ENCODE measurements at regions not wholly inside any gene's neighbourhood (a gene's known extent, or its start where the extent isn't known, plus 50 kb on each side); places are given as distances from the start of the nearest gene placed in this dataset.
"Not testable (repeated sequence)": the region's sequence is repeated elsewhere in the genome, so short reads cannot be mapped to it uniquely, and the experiment has no call there.

DNA sequence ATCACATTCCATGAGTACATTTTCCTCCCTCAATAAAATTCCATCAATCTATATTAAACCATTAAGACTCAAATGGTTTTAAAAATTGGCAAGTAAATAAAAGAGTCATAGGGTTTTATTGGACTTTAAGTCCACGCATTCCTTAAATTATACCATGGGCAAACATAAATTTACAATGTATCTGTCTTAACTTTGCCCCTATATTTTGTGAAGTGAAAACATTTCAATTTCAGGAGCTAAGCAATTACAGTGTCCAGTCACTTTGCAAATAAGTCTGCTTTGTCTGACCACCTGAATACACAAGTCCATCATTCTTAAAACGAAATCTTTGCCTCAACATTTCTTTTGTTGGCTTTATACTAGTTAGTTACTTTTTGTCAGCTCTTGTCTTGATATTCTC, 197.5 kb upstream of the SEMA3D start:
- H3K27me3 Mint-ChIP-seq: no peaks in the 10 kb centered on the region
- POLR2A ChIA-PET: no interaction called here
- DNase-seq: no peak
- no peak overlapping the region for H3K4me3 Mint-ChIP-seq
- H3K9me3 Mint-ChIP-seq: peaks cover 9% of the 10 kb centered on the region
- no peak overlapping the region for H3K27ac Mint-ChIP-seq
- CTCF ChIA-PET: no interaction called here
- H3K4me1 Mint-ChIP-seq: no peaks in the 10 kb centered on the region
- H3K36me3 Mint-ChIP-seq (ENCODE audit: low read depth): no peaks in the 10 kb centered on the region

DNA sequence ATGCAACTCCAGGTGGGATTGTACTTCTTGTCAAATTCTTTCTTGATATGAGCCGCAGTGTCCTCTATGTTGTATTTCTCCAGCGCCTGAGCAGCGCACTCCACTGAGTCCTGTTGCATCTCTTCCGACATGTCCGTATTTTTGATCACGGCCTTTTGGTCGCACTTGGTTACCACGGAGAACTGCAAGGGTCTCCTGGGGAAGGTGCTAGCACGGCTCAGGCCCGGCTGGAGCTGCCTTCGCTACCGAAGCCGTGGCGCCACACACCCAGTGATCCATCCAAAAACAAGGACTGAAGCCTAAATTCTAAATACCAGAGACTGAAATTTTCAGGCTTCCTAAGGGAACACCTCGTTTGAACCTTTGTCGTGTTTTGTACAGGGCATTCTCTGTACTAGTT, 194.4 kb upstream of the SEMA3D start:
- no peak overlapping the region for H3K27ac Mint-ChIP-seq
- H3K4me3 Mint-ChIP-seq: no peak overlapping the region
- ChIA-PET CTCF (no interaction called here), POLR2A (no interaction called here)
- no peaks in the 10 kb centered on the region for H3K4me1 Mint-ChIP-seq
- H3K36me3 Mint-ChIP-seq (ENCODE audit: low read depth): no peaks in the 10 kb centered on the region
- peaks cover 14% of the 10 kb centered on the region for H3K9me3 Mint-ChIP-seq
- no peaks in the 10 kb centered on the region for H3K27me3 Mint-ChIP-seq
- no peak for DNase-seq

DNA sequence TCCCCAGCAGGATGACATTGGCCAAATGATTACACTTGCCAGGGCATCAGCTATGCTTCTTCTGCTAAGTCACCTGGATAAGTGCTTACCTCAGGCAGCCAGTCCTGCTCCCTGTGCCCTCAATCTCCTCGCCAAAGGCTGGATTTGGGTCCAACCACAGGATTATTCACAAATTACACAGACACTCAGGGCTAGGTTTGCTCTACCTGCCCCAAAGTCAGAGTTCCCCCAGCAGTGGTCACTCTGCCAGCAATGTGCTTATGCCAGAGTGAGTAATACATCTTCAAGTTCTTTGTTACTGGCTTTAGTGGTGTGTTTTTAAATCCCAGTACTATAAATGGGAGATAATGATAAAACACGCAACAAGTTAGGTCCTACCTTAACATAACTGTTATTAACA, 189.7 kb upstream of the SEMA3D start:
- Mint-ChIP-seq H3K9me3 (peaks cover 12% of the 10 kb centered on the region), H3K36me3 (ENCODE audit: low read depth) (no peaks in the 10 kb centered on the region), H3K4me1 (no peaks in the 10 kb centered on the region), H3K4me3 (no peak overlapping the region), H3K27ac (no peak overlapping the region), H3K27me3 (no peaks in the 10 kb centered on the region)
- no peak for DNase-seq
- ChIA-PET POLR2A (no interaction called here), CTCF (no interaction called here)

DNA sequence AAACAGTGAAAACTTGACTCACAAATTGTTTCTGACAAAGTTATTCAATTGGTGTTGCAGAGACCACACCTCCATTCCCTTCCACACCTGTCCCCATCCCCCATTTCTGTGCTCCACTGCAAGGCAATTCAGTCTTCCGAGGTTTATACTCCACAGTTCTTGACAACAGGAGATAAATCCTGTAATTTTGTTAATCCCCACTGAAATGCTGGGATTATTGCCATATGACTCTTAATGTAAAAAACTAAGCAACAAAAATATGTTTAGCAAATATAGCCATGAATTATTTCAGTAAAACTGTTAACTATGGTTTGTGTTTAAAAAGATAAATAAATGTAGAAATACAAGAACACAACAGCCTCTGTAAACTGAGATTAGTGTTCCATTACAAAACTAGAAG, 170.1 kb upstream of the SEMA3D start:
- DNase-seq: no peak
- Mint-ChIP-seq H3K27ac (no peak overlapping the region), H3K36me3 (ENCODE audit: low read depth) (no peaks in the 10 kb centered on the region), H3K27me3 (no peaks in the 10 kb centered on the region), H3K4me1 (no peaks in the 10 kb centered on the region), H3K4me3 (no peak overlapping the region), H3K9me3 (peaks cover 2% of the 10 kb centered on the region)
- POLR2A ChIA-PET: no interaction called here
- CTCF ChIA-PET: no interaction called here

DNA sequence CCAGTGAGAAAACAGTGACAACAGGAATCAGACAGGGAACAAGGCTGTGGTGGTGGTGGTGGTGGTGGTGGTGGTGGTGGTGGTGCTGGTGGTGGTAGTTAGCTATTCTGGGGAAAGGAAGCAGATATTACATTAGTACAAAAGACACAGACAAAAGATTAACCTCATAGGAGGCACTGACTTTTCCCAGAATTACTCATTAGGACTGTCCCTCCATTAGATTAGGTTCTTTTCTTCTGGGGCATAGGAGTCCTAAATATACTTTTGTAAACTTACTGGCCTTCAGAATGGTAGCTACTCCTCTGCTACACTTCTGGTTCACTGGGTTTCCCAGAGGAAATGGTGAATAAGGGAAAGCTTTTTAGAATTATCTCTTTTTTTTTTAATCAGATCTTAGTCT, 156.6 kb upstream of the SEMA3D start:
- ChIA-PET CTCF (no interaction called here), POLR2A (no interaction called here)
- no peak for DNase-seq
- no peaks in the 10 kb centered on the region for H3K36me3 Mint-ChIP-seq (ENCODE audit: low read depth)
- no peak overlapping the region for H3K27ac Mint-ChIP-seq
- H3K4me1 Mint-ChIP-seq: no peaks in the 10 kb centered on the region
- H3K27me3 Mint-ChIP-seq: no peaks in the 10 kb centered on the region
- H3K9me3 Mint-ChIP-seq: peaks cover 6% of the 10 kb centered on the region
- H3K4me3 Mint-ChIP-seq: no peak overlapping the region

DNA sequence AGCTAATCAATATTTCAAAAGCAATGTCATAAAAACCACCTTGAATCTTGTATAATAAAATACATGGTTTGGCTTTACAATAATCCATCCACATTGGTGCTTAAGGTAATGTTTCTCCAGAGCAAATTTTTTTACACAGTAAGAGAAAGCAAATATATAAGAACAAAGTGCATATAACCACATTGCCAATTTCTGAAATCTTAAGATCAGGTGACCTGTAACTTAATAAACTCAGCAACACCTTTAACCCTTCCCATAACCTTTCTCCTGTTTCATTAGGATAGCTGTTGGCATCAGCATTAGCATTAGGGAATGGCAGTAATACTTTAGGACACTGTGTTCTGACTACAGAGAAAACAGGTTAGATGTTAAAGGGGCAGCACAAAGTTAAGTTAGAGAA, 155.9 kb upstream of the SEMA3D start:
- H3K4me3 Mint-ChIP-seq: no peak overlapping the region
- ChIA-PET CTCF (no interaction called here), POLR2A (no interaction called here)
- no peaks in the 10 kb centered on the region for H3K36me3 Mint-ChIP-seq (ENCODE audit: low read depth)
- H3K9me3 Mint-ChIP-seq: peaks cover 6% of the 10 kb centered on the region
- no peak overlapping the region for H3K27ac Mint-ChIP-seq
- no peak for DNase-seq
- no peaks in the 10 kb centered on the region for H3K27me3 Mint-ChIP-seq
- no peaks in the 10 kb centered on the region for H3K4me1 Mint-ChIP-seq

DNA sequence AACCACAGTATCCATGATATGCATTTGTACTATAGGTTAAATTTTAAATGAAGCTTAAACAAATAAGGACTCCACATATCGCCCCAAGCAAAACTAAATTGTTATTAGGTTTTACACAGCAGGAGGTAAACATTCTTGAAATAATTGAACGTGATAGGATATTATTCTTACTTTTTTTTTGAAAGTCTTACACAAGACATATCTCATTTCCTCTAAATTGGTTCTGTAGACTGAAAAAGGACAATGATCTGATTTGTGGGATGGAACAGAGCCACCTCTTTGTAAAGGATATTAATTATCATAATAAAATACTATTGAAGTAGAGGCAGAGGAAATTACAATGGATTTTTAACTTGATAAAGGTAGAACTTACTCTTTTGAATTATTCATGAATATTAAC, 155.1 kb upstream of the SEMA3D start:
- Mint-ChIP-seq H3K27ac (no peak overlapping the region), H3K27me3 (no peaks in the 10 kb centered on the region), H3K9me3 (peaks cover 8% of the 10 kb centered on the region), H3K36me3 (ENCODE audit: low read depth) (no peaks in the 10 kb centered on the region), H3K4me1 (no peaks in the 10 kb centered on the region), H3K4me3 (no peak overlapping the region)
- ChIA-PET POLR2A (no interaction called here), CTCF (no interaction called here)
- no peak for DNase-seq

DNA sequence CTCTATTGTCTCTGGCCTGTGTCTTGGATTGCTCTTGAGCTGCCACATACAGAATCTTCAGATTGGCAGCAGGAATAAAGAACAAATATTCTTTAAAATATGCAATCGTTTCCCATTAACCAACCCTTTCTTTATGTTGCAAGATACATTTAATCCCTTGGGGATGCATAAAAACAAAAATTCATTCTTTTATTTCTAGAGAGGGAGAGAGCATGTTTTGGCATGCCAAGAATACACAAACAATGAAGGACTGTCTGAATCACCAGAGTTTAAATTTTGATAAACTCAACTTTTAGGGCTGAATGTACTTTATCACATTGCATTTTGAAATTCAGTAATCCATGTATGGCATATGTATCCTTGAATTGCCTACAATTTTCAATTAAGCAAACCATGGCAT, 154.3 kb upstream of the SEMA3D start:
- Mint-ChIP-seq H3K27me3 (no peaks in the 10 kb centered on the region), H3K4me1 (no peaks in the 10 kb centered on the region), H3K4me3 (no peak overlapping the region), H3K9me3 (peaks cover 8% of the 10 kb centered on the region), H3K36me3 (ENCODE audit: low read depth) (no peaks in the 10 kb centered on the region), H3K27ac (no peak overlapping the region)
- POLR2A ChIA-PET: no interaction called here
- DNase-seq: no peak
- CTCF ChIA-PET: no interaction called here

DNA sequence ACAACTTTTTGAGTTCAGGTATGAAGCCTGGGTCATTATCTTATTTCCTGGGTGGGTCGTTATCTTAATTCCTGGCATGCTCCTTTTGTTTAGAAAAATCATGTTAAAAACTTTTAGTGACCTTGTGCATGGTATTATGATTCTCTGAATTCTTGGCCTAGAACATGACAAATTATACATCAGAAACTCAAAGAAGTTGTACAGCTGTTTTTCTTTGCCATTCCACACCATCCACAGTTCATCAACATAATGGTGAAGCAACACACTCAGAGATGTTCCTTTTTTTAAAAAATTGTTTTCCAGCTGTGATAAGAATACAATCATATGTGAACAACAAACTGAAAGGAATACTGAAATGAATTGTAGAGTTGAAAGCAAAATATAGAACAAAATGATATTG, 149.2 kb upstream of the SEMA3D start:
- Mint-ChIP-seq H3K27me3 (no peaks in the 10 kb centered on the region), H3K27ac (no peak overlapping the region), H3K4me3 (no peak overlapping the region), H3K4me1 (no peaks in the 10 kb centered on the region), H3K36me3 (ENCODE audit: low read depth) (no peaks in the 10 kb centered on the region), H3K9me3 (peaks cover 11% of the 10 kb centered on the region)
- DNase-seq: no peak
- POLR2A ChIA-PET: no interaction called here
- CTCF ChIA-PET: no interaction called here

DNA sequence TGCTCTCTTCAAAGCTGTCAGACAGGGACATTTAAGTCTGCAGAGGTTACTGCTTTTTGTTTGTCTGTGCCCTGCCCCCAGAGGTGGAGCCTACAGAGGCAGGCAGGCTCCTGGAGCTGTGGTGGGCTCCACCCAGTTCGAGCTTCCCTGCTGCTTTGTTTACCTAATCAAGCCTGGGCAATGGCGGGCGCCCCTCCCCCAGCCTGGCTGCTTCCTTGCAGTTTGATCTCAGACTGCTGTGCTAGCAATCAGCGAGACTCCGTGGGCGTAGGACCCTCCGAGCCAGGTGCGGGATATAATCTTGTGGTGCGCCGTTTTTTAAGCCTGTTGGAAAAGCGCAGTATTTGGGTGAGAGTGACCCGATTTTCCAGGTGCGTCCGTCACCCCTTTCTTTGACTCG, 148.3 kb upstream of the SEMA3D start:
- H3K27me3 Mint-ChIP-seq; H3K9me3 Mint-ChIP-seq; H3K36me3 Mint-ChIP-seq (ENCODE audit: low read depth); H3K27ac Mint-ChIP-seq; H3K4me3 Mint-ChIP-seq; DNase-seq; CTCF ChIA-PET; POLR2A ChIA-PET; H3K4me1 Mint-ChIP-seq: not testable (repeated sequence)

DNA sequence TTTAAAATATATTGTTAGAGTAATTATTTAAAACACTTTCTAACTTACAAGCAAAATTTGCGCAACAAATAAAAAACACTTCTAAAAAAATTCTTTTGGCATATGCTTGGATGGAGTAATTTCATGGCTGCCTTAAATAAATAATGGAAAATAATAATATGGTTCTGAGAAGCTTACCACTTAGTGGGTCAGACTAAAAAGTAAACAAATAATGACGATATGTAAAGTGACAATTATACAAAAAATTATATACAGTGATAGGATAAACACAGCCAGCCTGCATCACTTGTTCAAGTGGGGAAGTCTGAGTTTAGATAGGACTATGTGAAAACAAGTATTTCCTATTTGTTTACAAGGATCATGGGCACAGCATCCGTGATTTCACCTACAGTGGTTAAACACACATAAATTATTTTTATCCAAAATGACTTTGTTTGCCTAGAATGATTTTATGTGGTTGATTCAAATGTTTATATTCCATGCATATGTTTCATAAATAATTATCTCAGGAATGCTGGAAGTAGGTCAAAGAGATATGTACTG, 141.7 kb upstream of the SEMA3D start:
- CTCF ChIA-PET: no interaction called here
- no peak overlapping the region for H3K4me3 Mint-ChIP-seq
- DNase-seq: no peak

DNA sequence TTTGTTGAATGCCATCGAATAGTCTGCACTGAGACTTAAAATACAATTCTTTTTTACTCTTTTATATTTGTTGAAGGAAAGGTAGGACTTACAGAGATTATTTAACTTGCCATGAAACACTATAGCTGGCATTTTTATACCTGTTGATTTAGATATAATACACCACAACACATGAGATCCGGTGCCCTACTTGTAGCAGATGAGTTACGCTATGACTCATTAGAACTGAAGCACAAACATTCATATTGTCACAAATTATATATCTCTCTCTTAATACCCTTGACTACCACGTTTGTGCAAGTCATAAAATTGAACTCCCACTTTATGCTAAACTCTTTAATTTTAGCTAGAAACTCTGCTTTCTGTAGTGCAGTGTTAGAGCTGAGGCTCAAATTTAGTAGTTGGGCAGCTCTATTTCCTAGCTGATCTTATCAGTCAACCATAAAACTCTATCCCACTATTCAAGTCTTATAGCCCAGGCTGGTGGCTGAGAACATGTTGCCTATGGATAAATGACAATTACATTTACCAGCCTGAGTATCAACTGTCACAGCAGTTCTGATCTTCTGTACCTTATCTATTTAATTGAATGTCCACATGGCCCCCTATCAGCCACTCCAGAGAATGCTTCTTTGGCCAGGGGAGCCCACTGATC, 137.4 kb upstream of the SEMA3D start:
- ChIA-PET POLR2A (no interaction called here), CTCF (no interaction called here)
- Mint-ChIP-seq H3K27ac (no peak overlapping the region), H3K4me3 (no peak overlapping the region), H3K36me3 (ENCODE audit: low read depth) (no peaks in the 10 kb centered on the region), H3K9me3 (peaks cover 4% of the 10 kb centered on the region), H3K27me3 (no peaks in the 10 kb centered on the region), H3K4me1 (no peaks in the 10 kb centered on the region)
- DNase-seq: no peak

More for the DNA sequence above, 141.7 kb upstream of the SEMA3D start:
- Mint-ChIP-seq H3K36me3 (ENCODE audit: low read depth) (no peaks in the 10 kb centered on the region), H3K4me1 (no peaks in the 10 kb centered on the region), H3K9me3 (no peaks in the 10 kb centered on the region), H3K27me3 (no peaks in the 10 kb centered on the region), H3K27ac (no peak overlapping the region)
- POLR2A ChIA-PET: no interaction called here

DNA sequence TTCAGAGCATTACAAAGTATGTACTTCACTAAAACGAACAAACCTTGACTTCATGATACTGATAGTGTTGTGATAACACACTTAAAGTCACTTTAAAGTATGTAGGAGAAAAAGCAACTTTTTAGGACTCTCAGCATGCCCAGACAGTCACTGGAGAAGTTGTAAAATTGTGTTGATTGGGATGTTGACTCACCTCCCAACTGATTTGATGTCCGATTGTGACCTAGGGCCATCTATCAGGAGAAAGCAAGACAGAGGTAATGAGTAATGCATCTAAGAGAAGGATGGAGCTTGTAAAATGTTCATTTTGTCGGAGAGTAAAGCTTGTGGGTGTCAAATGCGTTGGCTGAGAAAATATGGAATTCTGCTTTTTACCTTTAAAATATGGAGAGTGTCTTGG, 135.4 kb upstream of the SEMA3D start:
- Mint-ChIP-seq H3K9me3 (peaks cover 4% of the 10 kb centered on the region), H3K27me3 (no peaks in the 10 kb centered on the region), H3K4me1 (no peaks in the 10 kb centered on the region), H3K4me3 (no peak overlapping the region), H3K36me3 (ENCODE audit: low read depth) (no peaks in the 10 kb centered on the region), H3K27ac (no peak overlapping the region)
- ChIA-PET CTCF (no interaction called here), POLR2A (no interaction called here)
- DNase-seq: no peak

DNA sequence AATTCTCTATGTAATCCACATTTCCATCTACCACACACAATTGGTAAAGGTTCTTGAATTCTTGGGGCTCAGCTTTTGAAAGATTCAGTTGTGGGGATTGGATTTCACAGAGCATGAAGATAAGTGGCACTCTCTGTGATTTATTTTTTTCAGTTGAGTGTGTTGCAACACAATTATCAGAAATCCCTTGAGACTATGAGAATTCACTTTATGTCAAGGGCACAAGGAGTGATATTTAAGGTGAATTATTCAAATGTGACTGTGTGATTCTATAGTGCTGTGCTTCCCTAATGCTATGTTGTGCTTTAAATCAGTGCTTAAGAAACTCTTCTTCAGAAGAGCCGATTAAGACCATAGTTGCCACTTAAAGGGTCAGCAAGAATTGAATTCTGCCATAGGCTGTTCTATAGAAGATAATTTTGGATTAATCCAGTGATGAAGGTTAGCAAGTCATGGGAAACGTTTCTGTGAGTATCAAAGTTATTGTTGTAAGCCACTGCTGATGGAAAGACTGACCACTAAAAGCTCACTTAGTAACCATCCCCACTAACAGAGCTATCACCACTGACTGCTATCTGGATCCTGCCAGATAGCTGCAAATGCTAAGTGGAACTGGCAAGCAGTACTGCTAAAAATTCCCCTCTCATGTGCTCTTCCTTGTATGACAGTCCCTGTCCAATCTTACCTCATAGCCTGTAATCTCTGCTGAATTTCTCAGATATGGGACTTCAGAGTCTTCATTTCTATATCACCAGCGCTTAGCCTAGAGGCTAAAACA, 134.0 kb upstream of the SEMA3D start:
- Mint-ChIP-seq H3K4me1 (no peaks in the 10 kb centered on the region), H3K27ac (no peak overlapping the region), H3K27me3 (no peaks in the 10 kb centered on the region), H3K36me3 (ENCODE audit: low read depth) (no peaks in the 10 kb centered on the region), H3K9me3 (peaks cover 4% of the 10 kb centered on the region), H3K4me3 (no peak overlapping the region)
- ChIA-PET CTCF (no interaction called here), POLR2A (no interaction called here)
- DNase-seq: no peak

Measured in activated CD4-positive, alpha-beta memory T cell treated with anti-CD3 and anti-CD28 coated beads, Interleukin-2, amount 10 ng/mL, durations not matched to agents 7 days and 5 days (primary cell).